Calu3 (cell line): ENCODE measurements at regions not wholly inside any gene's neighbourhood (a gene's known extent, or its start where the extent isn't known, plus 50 kb on each side); places are given as distances from the start of the nearest gene placed in this dataset.

Source experiments
- BruUV-seq: library from RNA; stranded (reverse); fragments of 400-500 nt; replicated peaks from 2 replicates; lab custom pipeline; 2021; lab: Mats Ljungman, UMichigan
- CTCF ChIA-PET: fragments of 300-600 bp; sonication (Branson Sonifier 250); formaldehyde crosslinking; loops from one replicate; lab custom pipeline; 2022; ENCODE audit warnings: antibody characterized with exemption; lab: Charles Lee
- DNase-seq: peaks from one replicate; pipeline ENCODE4 v3.0.0; 2022
- H3K27ac Mint-ChIP-seq: one replicate; pipeline ENCODE4 v1.8.0; 2022; ENCODE audit warnings: mixed read lengths; ENCODE audit not compliant: unreplicated experiment
- H3K27me3 Mint-ChIP-seq: one replicate; pipeline ENCODE4 v1.8.0; 2022; ENCODE audit warnings: mixed read lengths; ENCODE audit not compliant: unreplicated experiment
- H3K36me3 Mint-ChIP-seq: one replicate; pipeline ENCODE4 v1.8.0; 2022; ENCODE audit warnings: mild to moderate bottlenecking, moderate library complexity, mixed read lengths; ENCODE audit not compliant: insufficient read depth, unreplicated experiment
- H3K4me1 Mint-ChIP-seq: one replicate; pipeline ENCODE4 v1.8.0; 2022; ENCODE audit warnings: mild to moderate bottlenecking, low read depth, mixed read lengths; ENCODE audit not compliant: unreplicated experiment
- H3K4me3 Mint-ChIP-seq: one replicate; pipeline ENCODE4 v1.8.0; 2022; ENCODE audit warnings: mild to moderate bottlenecking, low read depth, moderate library complexity, mixed read lengths; ENCODE audit not compliant: unreplicated experiment
- H3K9me3 Mint-ChIP-seq: one replicate; pipeline ENCODE4 v1.8.0; 2022; ENCODE audit warnings: low read depth, mixed read lengths; ENCODE audit not compliant: unreplicated experiment
- CTCF ChIP-seq: fragments of 200-600 bp; IDR thresholded peaks from one replicate; pipeline ENCODE4 v1.8.0; 2022; ENCODE audit warnings: antibody characterized with exemption; ENCODE audit not compliant: unreplicated experiment
- intact Hi-C: fragments of 100-400 bp; cut with micrococcal nuclease; formaldehyde crosslinking; loops from one replicate; pipeline ENCODE4 v1.10.0; 2022; ENCODE audit not compliant: unreplicated experiment

GRCh38 chr7:94739180-94739579 is 83.2 kb upstream of the SGCE start:
- DNase-seq, result no peak
- H3K27me3 Mint-ChIP-seq, result no peaks in the 10 kb centered on the region
- H3K4me1 Mint-ChIP-seq, result peaks cover under 1% of the 10 kb centered on the region
- BruUV-seq, result no TSS peak
- no peaks in the 10 kb centered on the region for H3K9me3 Mint-ChIP-seq
- intact Hi-C loops, result no loop called here
- H3K27ac Mint-ChIP-seq, result no peak overlapping the region
- H3K4me3 Mint-ChIP-seq, result no peak overlapping the region
- no peaks in the 10 kb centered on the region for H3K36me3 Mint-ChIP-seq
- TF ChIP-seq CTCF, result no peak
- CTCF ChIA-PET, result no interaction called here

- Mint-ChIP-seq H3K27me3 (no peaks in the 10 kb centered on the region), H3K4me1 (no peaks in the 10 kb centered on the region), H3K4me3 (no peak overlapping the region), H3K9me3 (no peaks in the 10 kb centered on the region), H3K27ac (no peak overlapping the region), H3K36me3 (no peaks in the 10 kb centered on the region)
- intact Hi-C loops, result no loop called here
- no peak for DNase-seq
- BruUV-seq, result no TSS peak
- TF ChIP-seq CTCF, result no peak
- CTCF ChIA-PET, result no interaction called here
Observed at GRCh38 chr7:94740509-94740908, 84.6 kb upstream of the SGCE start.

DNA sequence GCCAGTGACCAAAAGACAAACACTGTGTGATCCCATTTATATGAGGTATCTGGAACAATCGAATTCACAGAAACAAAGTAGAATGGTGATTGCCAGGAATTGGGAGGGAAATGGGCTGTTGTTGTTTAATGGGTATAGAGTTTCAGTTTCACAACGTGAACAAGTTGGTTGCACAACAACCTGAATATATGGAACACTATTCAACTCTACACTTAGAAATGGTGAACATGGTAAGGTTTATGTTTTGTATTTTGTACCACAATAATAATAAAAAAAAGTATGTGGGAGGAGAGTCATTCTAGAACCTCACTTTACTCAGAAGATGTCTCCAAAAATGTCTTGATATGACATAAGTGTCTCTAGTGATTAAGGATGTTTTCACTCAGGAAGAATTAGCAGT is 85.2 kb upstream of the SGCE start:
- CTCF ChIA-PET, result no interaction called here
- H3K9me3 Mint-ChIP-seq, result no peaks in the 10 kb centered on the region
- DNase-seq, result no peak
- no peaks in the 10 kb centered on the region for H3K4me1 Mint-ChIP-seq
- no peak for TF ChIP-seq CTCF
- no TSS peak for BruUV-seq
- H3K36me3 Mint-ChIP-seq, result no peaks in the 10 kb centered on the region
- H3K4me3 Mint-ChIP-seq, result no peak overlapping the region
- no peaks in the 10 kb centered on the region for H3K27me3 Mint-ChIP-seq
- intact Hi-C loops, result no loop called here
- H3K27ac Mint-ChIP-seq, result no peak overlapping the region

GRCh38 chr7:94748376-94748775 is 92.4 kb upstream of the SGCE start:
- TF ChIP-seq CTCF, result no peak
- BruUV-seq, result no TSS peak
- Mint-ChIP-seq H3K9me3 (no peaks in the 10 kb centered on the region), H3K27me3 (no peaks in the 10 kb centered on the region), H3K36me3 (no peaks in the 10 kb centered on the region), H3K4me1 (peaks cover 13% of the 10 kb centered on the region), H3K27ac (peak overlapping the region; percentile 44), H3K4me3 (no peak overlapping the region)
- CTCF ChIA-PET, result interaction anchor here (0.6 to 0.9 kb wide), 3 partner anchors 15 to 653 kb away, joined by 3 to 5 read pairs (median 3); no protein-coding TSS in a partner anchor
- intact Hi-C loops, result loop anchor here (5.0 kb wide), 1 partner anchor 51 kb away; no protein-coding TSS in a partner anchor
- DNase-seq, result no peak
